Bone marrow (tissue), 2 donors: ENCODE measurements at regions not wholly inside any gene's neighbourhood (a gene's known extent, or its start where the extent isn't known, plus 50 kb on each side); places are given as distances from the start of the nearest gene placed in this dataset.
"Not testable (repeated sequence)": the region's sequence is repeated elsewhere in the genome, so short reads cannot be mapped to it uniquely, and the experiment has no call there.

Experiments
- DNase-seq, 2 donors: peaks; one replicate each; lab custom pipeline; 2025; lab: John Stamatoyannopoulos, UW

GRCh38 chr3:30297112-30297511 lies 309.3 kb upstream of the TGFBR2 start:
- DNase-seq = no peak

DNA sequence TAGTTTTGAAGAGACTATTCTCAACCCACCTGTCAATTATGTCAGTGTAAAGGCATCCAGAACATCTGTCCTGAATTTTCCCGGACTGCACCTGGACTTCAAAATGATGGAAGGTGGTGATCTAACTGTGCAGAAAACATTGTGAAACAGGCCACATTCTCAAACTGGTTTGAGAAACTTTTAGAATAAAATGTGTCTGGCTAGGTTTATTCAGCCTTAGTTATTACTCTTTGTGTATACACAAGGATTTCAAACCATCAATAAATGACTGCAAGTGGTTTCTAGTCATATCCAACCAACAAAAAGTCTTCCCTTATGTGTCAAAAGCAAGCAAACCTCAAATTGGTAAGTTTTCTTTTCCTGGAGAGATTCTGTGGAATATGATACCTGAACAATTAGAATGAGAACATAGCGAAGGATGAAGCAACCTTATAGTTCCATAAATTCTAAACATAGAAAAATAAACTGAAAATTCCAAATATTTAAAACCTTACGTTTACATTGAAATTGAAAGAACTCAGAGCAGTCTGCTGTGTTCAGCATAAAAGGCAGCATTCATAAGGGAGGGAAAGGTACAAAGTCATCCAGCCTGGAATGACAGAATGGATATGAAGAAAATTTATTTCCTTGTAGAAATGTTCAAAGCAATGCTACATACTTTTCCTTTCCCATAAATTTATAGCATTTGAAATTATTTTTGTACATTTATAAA lies 306.6 kb upstream of the TGFBR2 start:
- no peak for DNase-seq

DNA sequence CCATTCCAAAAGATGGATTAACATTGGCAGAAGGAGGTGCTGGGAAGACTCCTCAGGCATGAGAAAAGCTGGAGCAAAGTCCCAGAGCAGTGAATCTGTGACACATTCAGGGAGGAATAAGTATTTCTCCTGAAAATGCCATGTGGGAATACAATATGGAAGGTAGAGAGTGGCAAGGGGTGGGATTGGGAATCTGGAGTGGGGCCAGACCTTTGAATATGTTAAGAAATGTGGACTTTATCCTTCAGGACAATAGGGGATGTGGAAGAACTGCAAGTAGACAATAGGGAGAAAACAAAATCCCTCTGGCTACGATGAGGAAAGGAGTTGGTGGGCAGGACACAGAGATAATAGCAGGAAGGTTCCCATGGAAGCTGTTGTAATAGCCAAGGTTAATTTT lies 305.6 kb upstream of the TGFBR2 start:
- DNase-seq = no peak

DNA sequence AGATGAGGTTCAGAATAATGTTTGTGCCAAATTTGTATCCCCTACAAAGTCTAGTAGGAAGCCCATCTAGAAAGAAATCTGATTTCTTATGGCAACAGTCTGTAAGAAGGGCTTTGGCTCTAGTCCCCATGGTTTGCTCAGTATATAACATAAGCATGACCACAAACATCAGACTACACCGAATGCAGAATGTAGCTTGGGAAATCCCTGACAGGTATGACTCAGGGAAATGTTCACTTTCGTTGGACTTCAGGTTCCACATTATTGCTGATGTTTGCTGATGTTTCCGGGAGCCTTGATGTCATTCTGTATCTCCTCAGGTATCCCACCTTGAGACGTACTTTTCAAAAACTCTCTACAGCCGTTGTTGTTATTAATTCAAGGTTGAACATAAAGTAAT lies 304.4 kb upstream of the TGFBR2 start:
- no peak for DNase-seq

DNA sequence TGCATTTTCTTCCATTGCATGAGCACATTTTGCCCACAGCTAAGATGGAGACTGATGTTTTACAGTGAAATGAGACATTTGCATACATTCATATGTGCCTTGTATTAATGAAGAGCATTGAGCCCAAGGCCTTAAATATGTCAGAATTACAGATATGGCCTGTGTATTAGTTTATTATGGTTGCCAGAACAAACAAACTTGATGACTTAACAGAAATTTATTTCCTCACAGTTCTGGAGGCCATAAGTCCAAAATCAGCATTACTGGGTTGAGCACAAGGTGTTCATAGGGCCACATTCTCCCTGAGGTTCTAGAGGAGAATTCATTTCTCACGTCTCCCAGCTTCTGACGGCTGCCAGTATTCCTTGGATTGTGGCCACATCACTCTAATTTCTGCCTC lies 302.6 kb upstream of the TGFBR2 start:
- no peak for DNase-seq

- DNase-seq = no peak
These were observed 301.4 kb upstream of the TGFBR2 start for GRCh38 chr3:30305021-30305420.

DNA sequence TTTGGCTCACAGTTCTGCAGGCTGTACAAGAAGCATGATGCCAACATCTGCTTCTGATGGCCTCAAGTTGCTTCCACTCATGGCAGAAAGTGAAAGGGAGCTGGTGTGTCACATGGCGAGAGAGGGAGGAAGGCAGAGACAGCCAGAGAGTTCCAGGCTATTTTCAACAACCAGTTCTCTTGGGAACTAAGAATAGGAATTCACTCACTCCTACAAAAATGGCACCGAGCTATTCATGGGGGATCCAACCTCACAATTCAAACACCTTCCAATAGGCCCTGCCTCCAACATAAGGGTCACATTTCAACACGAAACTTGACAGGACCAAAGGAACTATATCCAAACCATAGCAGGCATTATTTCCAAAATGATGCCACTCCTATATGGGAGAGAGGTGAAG lies 299.5 kb upstream of the TGFBR2 start:
- DNase-seq = no peak

GRCh38 chr3:30307372-30307950 lies 298.9 kb upstream of the TGFBR2 start:
- no peak for DNase-seq

- no peak for DNase-seq
These were observed 298.3 kb upstream of the TGFBR2 start for GRCh38 chr3:30308131-30308530.

- DNase-seq = no peak
These were observed 296.1 kb upstream of the TGFBR2 start for GRCh38 chr3:30309961-30310954.

GRCh38 chr3:30311781-30312180 lies 294.6 kb upstream of the TGFBR2 start:
- no peak for DNase-seq

- DNase-seq = no peak
These were observed 292.6 kb upstream of the TGFBR2 start for GRCh38 chr3:30313840-30314239.

GRCh38 chr3:30314757-30315325 lies 291.6 kb upstream of the TGFBR2 start:
- no peak for DNase-seq

DNA sequence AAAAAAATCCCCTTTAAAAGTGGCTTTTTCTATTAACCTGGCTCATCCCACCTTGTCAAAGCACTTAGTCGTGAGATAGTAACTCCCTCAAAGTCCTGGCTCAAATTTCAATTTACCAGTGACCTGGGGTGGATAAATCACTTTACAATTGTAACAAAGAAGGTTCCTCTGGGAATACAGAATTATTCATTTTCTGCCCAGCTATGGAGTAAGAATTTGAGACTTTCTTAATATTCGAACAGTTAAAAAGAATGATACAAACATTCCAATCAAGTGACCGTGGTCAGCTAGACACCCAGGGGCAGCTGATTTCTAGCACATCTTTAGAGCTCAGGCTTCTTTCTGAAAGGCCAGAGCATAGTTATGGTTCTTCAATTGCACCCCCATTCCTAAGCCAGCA lies 291.0 kb upstream of the TGFBR2 start:
- DNase-seq = no peak

DNA sequence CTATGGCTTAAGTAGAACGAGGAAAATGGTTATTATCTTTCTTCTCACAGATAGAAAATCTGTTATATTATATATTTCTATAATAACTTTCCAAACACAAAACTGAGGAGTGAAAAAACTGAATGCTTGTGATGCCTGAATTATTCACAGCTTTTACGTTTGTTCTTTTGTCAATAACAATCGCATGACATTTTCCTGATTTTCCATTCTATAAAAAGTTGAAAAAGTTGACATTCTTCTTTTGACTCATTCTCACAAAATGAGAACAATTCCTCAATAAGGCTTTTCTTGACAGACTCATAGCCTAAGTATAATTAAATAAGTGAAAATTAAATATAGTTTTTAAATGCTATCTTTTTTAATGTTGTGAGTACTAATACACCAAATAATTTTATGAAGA lies 288.8 kb upstream of the TGFBR2 start:
- DNase-seq = no peak

DNA sequence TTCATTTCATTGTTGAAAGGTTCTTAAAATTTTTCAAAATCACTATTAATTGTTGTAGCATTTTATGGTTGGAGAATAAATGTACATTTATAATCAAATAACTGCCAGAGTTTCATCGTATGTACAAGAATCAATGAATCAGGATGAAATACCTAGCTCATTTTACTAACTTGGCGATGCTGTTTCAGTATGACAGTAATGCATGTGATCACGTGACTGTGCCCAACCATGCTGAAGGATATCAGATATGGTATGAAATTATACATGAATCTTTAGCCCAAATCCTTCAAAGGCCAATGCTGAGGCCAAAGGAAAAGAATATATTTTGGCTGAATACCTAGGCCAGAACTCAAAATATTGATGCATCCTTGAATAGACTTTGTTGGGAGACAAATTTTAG lies 288.3 kb upstream of the TGFBR2 start:
- no peak for DNase-seq

DNA sequence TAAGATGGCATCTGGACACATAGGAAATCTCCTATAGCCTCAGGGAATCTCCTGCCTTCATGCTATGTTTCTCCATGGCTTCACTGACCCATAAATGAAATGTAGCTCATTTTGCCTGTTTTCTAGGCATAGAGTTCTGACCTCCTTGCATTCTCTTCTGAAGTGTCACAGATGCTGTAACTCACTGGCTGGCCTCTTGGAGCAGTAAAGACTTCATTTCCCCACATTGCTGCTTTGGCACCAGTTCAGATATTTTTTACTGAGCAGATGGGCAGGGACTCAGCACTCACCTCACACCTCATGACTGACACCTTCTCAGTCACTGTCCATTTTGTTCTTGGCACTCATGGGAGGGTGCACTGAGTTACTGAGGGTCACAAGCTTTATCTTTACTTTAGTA lies 286.7 kb upstream of the TGFBR2 start:
- DNase-seq = no peak

GRCh38 chr3:30320392-30320791 lies 286.0 kb upstream of the TGFBR2 start:
- DNase-seq = no peak

DNA sequence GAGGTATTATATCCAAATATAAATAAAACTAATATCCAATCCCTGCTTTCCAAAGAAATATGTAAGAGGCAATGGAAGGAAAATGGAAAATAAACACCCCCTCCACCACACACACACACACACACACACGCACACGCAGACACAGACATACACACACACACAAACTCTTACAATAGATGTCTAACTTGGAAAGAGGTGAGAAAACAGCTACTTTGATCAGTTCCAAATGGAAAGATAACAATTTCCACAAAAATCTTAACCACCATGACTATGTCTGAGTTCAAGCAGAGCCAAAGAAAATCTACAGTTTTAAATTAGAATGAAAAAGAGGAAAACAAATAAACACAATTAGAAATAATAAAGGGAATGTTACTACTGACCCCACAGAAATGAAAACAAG lies 285.3 kb upstream of the TGFBR2 start:
- no peak for DNase-seq

DNA sequence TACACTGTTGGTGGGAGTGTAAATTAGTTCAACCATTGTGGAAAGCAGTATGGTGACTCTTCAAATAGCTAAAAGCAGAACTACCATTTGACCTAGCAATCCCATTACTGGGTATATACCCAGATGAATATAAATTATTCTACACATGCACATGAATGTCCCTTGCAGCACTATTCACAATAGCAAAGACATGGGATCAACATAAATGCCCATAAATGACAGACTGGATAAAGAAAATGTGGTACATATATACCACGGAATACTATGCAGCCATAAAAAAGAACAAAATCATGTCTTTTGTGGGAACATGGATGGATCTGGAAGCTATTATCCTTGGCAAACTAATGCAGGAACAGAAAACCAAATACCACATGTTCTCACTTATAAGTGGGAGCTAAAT lies 282.8 kb upstream of the TGFBR2 start:
- DNase-seq = not testable (repeated sequence)

- DNase-seq = no peak
These were observed 281.8 kb upstream of the TGFBR2 start for GRCh38 chr3:30324587-30324986.

- not testable (repeated sequence) for DNase-seq
These were observed 278.4 kb upstream of the TGFBR2 start for GRCh38 chr3:30327976-30328375.

DNA sequence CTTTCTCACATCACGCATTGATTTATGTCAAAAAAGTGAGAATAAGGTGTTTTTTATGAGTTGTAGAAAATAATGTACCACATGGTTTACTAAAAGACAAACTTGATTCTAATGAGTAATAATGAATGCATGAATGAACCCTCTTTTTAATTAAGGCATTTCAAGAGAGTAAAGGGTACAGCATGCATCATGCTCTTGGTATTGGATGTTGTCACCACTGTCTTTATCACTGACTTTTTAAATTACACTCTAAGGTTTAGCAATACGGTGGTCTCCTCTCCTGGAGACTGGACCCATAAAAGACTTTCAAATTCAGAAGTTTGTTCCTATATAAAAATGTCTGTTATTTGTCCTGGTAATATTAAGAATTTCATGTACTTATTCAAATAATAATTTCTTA lies 277.5 kb upstream of the TGFBR2 start:
- DNase-seq = not testable (repeated sequence)
